HG02798 (cell line): ENCODE measurements at regions not wholly inside any gene's neighbourhood (a gene's known extent, or its start where the extent isn't known, plus 50 kb on each side); places are given as distances from the start of the nearest gene placed in this dataset.
"Not testable (repeated sequence)": the region's sequence is repeated elsewhere in the genome, so short reads cannot be mapped to it uniquely, and the experiment has no call there.

Experiments
- ATAC-seq: cut with Tn5 transposase; IDR thresholded peaks from one replicate; pipeline ENCODE4 v1.9.1; 2021; ENCODE audit warnings: mild to moderate bottlenecking; ENCODE audit not compliant: unreplicated experiment, poor library complexity

DNA sequence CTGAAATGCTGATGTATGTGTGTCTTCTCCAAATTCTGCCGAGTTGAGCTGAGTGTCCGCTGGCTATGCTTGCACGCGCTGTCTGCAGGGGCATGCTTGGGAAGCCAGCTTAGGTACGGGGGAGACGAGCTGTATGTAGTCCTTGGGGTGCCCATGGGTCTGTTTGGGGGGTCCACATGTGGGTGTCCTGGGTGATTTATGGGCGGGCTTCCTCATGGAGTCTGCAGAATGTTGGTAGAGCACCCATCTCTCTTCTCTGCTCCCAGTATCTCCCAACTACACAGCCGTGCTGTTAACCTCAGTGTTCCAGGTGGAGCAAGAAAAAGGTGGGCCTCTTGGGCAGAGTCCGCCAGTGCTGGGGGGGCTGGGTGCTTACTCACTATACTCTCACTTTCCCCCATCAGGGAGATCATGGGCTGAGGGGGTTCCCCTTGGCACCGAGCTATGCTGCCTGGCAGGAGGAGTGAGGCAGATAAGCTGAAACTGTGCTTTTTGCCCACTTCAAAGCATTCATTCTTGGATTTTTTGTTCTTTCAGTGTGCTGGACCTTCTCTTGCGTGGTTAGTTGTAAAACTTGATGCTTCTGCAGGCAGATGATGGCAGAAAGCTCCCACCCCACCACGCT, 128.2 kb upstream of the ALKAL2 start:
- no peak for ATAC-seq

DNA sequence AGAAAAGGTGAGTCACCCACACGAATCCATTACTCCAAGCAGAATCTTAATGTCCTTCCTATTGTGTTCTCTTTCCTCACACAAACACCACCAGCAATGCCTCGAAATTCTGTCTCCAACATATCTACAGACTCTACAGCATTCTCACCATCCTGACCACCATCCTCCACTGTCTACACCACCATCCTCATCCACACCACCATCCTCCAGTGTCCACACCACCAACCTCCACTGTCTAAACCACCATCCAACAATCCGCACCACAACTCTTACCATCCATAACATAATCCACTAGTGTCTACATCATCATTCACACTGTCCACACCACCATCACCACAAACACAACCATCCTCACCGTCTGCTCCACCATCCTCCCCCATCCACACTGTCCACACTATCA, 121.6 kb upstream of the ALKAL2 start:
- no peak for ATAC-seq

DNA sequence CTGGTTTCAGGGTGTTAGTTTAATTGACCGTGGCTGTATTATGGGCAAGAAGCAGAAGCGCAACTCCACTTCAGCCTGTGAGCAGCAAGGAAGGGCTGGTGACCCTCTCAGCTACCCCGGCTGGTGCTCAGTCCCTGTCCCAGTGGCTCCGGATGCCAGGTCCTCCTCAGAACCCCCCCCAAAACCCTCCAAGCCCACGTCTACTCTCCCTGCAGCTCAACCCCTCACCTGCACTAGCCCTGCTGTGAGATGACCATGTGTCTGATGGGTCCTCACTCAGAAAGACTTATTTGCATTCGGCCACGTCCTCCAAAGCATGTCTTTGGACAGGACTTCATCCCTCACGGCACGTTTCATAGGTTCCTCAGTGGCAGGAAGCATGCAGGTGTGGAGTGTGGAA, 119.7 kb upstream of the ALKAL2 start:
- ATAC-seq = no peak

DNA sequence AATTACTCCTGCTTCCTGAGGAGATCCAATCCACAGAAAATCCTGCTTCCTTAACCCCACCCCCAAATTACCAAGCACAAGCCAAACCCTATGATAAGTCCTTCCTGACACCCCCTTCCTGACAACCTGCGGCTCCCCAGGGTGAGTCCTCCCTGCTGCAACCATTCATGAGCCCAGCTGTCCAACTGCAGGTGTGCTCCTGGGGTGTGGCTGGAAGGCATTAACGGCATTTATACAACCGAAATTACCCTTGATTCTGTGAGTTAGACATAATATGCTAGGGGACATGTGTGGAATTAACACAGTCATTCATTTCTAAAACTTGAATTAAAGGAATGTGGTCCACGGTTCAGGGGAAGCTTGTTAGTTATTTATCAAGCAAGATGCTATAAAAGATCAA, 119.0 kb upstream of the ALKAL2 start:
- ATAC-seq = no peak

DNA sequence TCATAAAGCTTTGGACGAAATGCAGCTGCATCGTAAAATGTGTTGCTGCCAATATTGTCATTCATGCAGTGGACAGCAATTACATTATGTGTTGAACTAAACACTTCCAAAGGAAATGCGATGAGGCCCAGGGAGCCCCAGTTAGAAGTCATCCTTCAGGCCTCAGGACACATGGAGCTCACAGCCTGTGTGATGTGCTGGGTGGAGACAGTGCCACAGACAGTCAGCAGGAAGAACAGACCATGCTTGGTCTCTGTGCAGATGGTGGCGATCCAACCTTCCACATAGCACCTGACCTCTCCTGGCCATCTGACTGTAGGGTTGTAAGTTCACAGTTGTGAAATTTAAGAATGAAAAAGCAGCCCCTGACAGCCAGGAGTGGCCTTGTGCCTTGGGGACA, 118.3 kb upstream of the ALKAL2 start:
- ATAC-seq = no peak

GRCh38 chr2:404581-404980, 116.7 kb upstream of the ALKAL2 start:
- no peak for ATAC-seq

DNA sequence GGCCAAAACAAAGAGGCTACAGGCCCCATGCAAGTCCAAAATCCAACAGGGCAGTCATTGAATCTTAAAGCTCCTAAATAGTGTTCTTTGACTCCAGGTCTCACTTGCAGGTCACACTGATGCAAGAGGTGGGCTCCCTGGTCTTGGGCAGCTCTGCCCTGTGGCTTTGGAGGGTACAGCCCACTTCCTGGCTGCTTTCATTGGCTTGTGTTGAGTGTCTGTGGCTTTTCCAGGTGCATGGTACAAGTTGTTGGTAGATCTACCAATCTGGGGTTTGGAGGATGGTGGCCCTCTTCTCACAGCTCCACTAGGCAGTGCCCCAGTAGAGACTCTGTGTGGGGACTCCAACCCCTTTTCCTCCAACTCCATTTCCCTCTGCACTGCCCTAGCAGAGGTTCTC, 115.8 kb upstream of the ALKAL2 start:
- ATAC-seq = no peak

DNA sequence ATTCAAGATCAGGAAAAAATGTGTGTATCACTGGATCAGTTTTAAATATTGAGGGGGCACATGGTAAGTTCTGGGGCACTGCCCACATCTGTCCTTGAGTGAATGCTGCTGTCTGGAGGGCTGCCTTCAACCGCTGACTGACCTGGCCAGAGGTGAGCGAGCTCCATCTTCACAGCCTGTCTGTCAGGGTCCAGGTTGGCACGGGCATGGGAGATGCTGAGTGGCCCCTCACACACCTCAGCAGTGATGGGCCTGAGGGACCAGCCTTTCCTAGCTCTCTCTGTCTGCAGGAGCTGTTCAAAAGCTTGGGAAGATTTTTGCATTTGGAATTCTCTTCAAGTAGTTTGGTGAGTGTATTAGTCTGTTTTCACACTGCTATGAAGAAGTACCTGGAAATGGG, 114.8 kb upstream of the ALKAL2 start:
- no peak for ATAC-seq

DNA sequence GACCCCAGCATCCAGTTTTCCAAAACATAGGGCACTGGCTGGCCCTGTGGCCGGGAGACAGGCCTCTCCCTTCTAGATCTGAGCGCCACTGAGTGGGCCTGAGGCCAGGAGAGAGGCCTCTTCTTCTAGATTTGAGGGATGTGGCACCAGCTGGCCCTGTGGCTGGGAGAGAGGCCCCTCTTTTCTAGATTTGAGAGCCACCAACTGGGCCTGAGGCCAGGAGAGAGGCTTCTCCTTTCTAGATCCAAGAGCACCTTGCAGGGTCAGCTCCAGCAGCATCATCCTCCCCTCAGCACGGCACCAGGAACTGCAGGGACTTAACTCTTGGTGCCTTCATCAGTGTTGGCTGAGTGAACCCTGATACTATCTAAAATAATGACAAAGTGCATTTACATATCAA, 114.3 kb upstream of the ALKAL2 start:
- ATAC-seq = no peak

DNA sequence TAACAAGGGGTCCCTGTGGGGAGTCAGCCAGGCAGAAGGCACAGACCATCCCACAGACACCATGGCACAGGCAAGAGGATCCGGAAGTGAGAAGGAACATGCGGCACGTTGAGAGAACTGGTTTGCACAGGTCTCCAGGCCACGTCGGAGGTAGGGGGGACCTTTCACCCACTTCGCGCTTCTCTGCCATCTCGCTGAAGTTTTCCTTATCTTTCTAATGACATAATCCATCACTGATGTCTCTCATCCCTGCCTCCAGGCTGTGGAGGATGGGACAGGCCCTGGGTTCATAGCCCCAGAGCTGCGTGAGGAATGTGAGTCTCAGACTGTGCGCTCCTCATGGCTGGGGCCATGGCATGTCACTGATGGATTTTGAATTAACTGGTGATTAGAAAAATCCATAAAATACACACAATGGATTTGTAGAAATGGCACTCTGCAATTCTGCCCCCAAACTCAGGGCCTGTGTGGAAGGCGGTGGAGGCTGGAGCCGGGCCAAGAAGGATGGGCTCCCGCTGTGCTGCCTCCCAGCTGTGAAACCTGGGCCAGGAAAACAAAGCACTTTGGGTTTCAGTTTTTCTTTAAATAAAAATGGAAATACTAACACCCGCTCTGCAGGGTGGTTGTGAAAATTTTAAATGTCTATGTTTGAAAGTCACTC, 113.3 kb upstream of the ALKAL2 start:
- no peak for ATAC-seq

DNA sequence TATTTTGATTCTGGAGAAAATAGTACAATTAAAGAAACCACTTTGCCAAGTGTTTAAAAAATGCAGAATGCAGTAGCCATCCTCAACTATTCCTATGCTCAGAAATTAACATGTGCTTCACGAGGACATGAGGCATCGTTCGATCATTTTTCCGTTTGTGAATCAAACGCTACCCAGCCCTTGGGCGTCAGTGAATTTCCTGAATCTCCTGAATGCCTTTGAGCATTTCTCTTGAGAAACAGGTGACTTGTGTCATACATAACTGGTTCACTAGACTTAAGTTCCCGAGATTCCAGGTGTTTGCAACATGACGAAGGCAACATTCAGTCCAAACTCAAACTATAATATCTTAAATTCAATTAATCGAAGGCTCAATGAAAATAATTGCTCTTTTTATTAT, 110.0 kb upstream of the ALKAL2 start:
- no peak for ATAC-seq

DNA sequence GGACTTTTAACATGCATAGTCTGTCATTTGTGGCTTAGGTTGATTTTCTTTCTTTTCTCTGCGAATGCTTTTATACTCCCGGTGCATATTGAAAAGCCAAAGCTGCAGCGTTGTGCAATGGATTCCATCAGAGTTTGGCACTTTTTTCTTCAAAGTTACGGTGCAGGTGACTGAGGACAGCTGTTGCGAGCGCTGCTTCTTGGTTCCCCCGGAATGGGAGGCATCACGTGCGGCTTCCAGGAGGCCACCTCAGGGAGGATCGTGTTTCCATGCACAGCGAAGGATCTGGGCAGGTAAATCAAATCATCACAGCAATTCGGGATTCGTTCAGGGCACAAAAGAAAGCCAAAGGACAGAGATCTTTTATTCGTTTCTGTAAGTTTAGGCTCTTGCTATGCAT, 109.6 kb upstream of the ALKAL2 start:
- ATAC-seq = no peak

DNA sequence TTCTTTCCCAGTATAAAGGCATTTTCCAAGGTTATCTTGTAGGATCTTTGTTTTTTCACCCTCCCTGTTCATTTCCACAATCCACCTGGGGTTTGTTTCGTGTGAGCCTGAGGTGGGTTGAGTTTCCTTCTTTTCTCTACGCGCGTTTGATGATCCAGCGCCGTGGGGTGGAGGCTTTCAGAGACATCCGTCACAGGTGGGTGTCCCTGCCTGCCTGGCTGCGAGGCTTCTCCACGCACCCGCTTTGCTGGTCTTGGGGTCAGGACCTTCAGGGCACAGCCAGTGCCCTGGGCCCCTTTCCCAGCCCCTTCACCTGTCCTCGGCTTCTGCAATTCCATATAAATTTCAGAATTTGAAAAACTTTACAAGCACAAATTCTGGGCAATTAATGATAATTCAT, 109.0 kb upstream of the ALKAL2 start:
- ATAC-seq = no peak

- ATAC-seq = no peak
Observed at GRCh38 chr2:395886-396285, 108.0 kb upstream of the ALKAL2 start.

- no peak for ATAC-seq
Observed at GRCh38 chr2:393711-394696, 106.1 kb upstream of the ALKAL2 start.

- ATAC-seq = no peak
Observed at GRCh38 chr2:392926-393280, 105.0 kb upstream of the ALKAL2 start.

GRCh38 chr2:392181-392925, 104.5 kb upstream of the ALKAL2 start:
- ATAC-seq = no peak

DNA sequence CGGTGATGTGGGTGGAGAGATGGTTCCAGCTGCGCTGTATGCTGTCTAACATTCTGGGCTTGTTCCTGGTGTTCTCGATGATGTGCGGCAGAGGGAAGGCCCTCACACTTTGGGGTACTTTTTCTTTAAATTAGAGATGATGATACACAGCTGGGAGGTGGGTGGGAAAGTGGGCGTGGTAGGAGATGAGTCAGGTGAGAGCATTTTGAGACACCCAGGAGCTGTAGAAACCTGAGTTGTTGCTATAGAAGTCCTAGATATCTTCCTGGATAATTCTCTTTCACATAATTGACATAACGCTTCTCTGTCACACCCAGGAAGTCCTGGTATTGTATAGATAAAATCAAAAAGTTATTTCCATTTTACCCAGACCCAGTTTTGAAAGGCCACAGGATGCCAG, 103.8 kb upstream of the ALKAL2 start:
- ATAC-seq = no peak

DNA sequence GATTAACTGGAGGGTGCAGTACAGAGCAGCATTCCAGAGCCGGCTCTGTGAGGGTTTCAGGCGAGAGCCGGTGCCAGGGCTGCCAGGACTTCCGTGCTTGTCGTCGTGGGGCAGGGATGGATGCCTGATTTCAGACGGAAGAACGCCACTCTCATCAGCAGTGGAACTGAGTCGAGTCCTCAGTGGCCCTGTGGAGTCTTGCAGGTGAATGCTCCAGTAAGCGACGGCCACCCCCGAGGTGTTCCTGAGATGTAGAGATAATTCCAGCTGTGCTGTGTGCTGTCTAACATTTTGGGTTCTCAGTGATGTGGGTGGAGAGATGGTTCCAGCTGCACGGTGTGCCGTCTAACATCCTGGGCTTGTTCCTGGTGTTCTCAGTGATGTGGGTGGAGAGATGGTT, 103.1 kb upstream of the ALKAL2 start:
- no peak for ATAC-seq

GRCh38 chr2:389985-390384, 102.1 kb upstream of the ALKAL2 start:
- not testable (repeated sequence) for ATAC-seq

DNA sequence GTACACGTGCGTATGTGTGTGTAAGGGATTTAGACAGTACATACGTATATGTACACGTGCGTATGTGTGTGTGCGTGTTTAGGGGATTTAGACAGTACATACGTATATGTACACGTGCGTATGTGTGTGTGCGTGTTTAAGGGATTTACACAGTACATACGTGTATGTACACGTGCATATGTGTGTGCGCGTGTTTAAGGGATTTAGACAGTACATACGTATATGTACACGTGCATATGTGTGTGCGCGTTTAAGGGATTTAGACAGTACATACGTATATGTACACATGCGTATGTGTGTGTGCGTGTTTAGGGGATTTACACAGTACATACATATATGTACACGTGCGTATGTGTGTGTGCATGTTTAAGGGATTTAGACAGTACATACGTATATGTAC, 100.9 kb upstream of the ALKAL2 start:
- not testable (repeated sequence) for ATAC-seq
